Stimulated activated CD4-positive, alpha-beta T cell treated with anti-CD3 and anti-CD28 coated beads, Interleukin-15, amount 100 ng/mL, for 24 hours (primary cell): ENCODE measurements at regions not wholly inside any gene's neighbourhood (a gene's known extent, or its start where the extent isn't known, plus 50 kb on each side); places are given as distances from the start of the nearest gene placed in this dataset.
"Not testable (repeated sequence)": the region's sequence is repeated elsewhere in the genome, so short reads cannot be mapped to it uniquely, and the experiment has no call there.

ENCODE experiments used
- DNase-seq: peaks from one replicate; pipeline ENCODE4 v3.0.0-alpha.2; 2020

DNA sequence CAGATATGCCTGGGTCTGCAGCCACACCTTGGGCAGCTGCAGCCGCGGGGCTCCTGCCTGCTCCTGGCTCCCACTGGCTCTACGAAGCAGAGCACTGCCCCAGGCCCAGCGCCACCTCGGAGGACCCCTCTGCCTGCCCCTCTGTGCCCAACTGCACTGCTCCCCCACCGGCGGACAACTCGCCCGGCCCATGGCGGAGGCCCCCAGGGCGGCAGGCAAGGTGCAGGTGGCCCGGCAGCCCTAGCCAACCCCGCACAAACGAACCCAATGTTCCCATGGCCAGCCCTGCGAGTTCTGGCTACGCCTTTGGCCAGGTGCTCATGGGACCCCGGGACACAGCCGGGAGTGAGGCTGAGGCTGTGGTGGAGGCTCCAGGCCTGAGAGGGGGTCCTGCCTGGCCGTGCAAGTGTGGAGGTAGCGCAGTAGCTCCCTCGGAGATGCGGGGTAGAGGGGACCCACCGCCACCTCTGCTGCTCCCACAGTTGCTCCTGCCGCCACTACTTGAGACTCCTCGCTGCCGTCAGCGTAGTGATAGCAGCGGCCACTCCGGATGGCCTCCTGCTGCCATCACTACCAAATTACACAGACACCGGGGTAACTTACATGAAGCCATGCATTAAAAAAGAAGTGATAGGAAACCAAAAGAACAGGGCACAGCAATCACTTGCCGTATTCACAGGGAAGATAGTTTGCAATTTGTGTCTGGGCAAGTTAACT lies 97.3 kb upstream of the SP4 start:
- DNase-seq: no peak

DNA sequence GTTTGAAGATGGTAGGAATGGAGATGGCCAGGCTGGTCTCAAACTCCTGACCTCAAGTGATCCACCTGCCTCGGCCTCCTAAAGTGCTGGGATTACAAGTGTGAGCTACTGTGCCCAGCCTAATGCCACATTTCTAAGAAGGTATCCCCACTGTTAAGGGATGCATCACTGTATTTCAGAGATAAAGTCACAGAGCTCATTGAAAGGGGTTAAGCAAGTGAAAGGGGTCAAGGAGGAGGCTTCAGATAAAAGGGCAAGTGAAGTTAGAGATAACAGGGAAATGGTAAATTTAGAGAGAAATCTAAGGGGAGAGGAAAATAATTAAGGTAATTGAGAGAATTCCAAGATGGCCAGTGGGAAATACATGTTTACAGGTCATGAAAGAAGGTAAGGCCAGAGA lies 93.0 kb upstream of the SP4 start:
- no peak for DNase-seq

DNA sequence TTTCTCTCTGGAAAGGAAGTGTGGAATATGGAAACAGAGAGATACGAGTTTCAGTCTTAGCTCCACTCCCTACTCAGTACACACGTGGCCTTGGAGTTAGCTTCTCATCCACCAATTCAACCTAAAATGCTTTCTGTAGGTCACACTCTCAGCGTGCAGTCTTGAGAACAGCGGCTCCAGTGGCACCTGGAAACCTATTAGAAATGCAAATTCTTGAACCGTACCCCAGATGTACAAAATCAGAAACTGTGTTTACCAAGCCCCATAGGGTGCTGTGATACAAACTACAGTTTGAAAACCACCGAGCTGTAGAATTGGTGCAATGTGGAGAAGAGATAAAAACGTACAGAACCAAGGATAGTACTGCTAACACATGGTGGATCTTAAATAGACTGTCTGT lies 91.1 kb upstream of the SP4 start:
- DNase-seq: no peak

DNA sequence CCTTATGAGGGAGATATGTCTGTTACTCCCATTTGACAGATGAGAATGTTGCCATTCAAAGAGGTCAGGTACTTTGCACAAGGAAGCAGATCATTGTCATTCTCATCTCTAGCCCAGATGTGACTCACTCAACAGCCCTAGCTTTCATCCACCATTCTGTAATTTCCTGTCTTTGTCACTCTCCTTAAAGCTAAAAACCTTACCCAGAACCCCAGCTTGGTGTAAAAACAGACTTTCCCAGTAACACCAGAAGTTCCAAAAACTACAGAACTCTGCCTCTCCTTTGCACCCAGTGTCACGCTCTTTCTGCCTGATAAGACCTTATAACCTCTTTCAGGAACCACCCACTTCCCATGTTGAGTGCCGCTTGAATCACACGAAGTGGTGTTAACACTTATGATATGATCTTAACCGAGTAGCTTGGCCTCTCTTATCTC lies 89.1 kb upstream of the SP4 start:
- DNase-seq: peak; percentile 72

DNA sequence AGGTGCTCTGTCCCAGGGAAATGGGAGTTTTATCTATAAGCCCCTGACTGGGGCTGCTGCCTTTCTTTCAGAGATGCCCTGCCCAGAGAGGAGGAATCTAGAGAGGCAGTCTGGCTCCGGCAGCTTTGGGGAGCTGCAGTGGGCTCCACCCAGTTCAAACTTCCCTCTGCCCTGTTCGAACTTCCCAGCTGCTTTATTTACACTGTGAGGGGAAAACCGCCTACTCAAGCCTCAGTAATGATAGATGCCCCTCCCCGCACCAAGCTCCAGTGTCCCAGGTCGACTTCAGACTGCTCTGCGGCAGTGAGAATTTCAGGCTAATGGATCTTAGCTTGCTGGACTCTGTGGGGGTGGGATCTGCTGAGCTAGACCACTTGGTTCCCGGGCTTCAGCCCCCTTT lies 83.0 kb upstream of the SP4 start:
- DNase-seq: not testable (repeated sequence)

DNA sequence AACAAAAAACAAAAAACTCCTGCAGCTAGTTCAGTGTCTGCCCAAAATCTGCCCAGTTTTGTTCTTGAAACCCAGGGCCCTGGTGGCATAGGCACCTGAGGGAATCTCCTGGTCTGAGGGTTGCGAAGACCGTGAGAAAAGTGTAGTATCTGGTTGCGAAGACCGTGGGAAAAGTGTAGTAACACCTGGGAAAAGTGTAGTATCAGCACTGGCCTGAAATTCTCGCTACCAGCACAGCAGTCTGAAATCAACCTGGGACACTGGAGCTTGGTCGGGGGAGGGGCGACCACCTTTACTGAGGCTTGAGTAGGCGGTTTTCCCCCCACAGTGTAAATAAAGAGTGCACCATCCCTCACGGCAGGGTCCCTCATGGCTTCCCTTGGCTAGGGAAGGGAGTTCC lies 82.5 kb upstream of the SP4 start:
- DNase-seq: no peak

DNA sequence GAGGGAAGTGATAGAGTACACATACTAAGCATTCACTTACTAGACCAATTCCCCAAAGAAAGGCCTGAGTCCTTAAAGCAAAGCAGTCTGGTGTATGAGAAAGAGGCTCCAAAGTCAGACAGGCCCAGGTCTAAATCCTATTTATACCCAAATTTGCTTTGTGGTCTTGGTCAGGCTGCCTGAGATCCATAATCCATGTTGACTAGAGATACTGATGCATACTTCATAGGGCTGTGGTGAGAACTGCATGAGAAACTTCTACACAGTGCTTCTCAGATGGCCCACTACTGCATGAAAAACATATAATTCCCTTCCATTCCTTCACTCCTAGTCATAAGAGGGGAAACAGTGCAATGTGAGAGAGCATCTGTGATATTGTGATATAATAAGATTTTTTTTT lies 81.6 kb upstream of the SP4 start:
- no peak for DNase-seq

DNA sequence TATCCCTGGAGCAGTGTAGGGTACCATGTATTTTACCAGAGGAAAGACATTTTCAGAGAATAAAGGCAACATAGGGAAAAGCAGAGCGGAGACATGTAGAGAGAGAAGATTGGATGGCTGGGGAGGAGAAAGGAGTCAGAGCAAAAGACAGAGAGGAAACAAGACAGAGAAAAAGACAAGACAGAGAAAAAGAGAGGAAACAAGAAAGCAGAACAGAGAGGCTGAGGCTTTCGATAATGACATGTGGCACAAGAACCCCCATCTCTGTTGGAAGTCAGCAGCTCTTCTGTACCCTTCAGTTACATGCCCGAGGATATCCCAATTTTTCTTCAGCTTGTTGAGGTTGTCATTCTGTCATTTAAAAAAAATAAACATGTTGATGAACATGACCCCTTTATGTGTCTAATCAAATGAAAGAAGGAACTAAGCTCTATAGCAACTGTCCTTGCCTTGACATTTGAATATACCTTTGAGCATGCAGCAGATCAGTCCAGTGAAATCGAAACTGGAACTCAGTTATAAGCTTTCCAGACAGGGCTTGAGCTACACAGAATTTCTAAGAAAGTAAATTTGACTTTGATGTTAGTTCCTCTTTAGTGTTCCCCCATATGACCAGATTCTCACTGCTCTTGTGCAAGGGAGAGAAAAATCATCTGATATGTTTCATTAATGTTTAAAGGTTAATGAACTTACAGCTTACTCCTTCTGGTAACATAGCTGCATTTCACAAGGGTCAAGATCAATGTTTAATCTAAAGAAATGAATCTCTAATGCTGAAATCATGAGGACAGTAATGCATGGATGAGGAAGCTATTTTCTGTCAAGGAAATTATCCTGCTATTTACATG lies 75.1 kb upstream of the SP4 start:
- DNase-seq: no peak

DNA sequence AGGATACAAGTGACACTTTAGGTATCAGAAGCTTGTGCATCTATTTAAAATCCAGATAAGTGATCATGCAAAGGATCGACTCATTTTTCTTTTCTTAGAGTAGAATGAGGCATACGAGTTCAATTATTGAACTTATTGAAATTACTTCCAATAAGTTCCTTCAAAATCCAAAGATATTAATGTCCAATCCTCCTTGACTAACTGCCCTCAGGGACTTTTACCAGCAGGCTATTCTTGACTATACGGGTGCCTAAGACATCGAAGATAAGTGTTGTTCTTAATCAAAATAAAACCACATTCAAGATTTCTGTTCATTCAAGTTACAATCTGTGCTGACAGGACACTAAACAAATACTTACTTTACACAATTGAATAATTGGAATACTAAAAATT lies 74.5 kb upstream of the SP4 start:
- no peak for DNase-seq

DNA sequence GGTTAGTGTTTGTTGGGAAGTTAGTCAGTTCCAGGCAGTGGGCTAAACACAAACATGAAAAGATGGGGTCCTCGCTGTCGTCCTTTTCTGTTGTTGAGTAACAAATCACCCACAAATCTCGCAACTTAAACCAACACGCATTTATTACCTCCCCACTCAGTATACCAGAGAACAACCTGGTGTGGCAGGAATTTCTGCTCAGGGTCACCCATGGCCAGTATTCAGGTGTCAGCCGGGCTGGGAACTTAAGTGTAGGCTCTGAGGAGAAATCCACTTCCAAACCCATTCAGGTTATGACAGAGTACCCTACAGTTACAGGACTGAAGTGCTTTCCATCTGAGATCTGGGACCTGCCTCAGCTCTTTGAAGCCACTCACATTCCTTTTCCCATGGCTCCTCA lies 73.6 kb upstream of the SP4 start:
- no peak for DNase-seq

DNA sequence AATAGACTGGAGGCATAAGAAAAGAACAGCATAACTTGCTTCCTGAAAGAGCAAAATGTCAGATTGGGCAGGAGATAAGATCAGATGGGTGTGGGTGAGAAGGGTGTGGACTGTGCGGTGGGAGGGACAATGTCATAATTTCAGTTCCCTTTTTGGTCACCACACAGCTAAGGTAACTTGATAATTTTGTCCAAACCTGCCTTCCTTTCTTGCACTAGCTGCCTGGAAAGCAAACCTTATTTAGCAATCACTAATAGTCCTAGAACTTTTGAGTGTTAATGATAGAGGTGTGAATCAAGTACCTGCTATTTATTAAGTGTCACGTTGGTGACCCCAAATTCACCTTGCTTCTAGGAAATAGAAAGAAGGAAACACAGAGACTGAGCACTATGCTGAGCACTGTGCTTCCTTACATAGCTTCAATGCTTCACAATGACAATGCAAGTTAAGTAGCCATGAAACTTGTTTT lies 72.4 kb upstream of the SP4 start:
- DNase-seq: peak; percentile 64

DNA sequence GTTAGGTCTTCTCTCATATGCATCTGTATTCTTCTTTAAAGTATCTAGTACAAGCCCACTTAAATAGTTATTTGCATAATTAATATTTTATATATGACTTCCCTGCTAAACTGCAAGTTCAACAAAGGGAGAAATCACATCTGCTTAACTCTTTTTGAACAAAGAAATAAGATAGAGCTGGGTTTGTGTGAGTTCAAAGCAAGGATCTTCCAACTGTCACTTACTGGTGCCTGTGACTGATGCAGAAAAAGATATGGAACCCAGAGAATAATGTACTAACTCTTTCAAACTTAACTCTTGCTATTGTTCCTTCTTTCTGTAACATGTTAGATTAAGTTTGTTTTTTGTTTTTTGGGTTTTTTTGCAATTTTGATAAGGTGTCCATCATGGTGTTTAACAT lies 71.3 kb upstream of the SP4 start:
- no peak for DNase-seq

DNA sequence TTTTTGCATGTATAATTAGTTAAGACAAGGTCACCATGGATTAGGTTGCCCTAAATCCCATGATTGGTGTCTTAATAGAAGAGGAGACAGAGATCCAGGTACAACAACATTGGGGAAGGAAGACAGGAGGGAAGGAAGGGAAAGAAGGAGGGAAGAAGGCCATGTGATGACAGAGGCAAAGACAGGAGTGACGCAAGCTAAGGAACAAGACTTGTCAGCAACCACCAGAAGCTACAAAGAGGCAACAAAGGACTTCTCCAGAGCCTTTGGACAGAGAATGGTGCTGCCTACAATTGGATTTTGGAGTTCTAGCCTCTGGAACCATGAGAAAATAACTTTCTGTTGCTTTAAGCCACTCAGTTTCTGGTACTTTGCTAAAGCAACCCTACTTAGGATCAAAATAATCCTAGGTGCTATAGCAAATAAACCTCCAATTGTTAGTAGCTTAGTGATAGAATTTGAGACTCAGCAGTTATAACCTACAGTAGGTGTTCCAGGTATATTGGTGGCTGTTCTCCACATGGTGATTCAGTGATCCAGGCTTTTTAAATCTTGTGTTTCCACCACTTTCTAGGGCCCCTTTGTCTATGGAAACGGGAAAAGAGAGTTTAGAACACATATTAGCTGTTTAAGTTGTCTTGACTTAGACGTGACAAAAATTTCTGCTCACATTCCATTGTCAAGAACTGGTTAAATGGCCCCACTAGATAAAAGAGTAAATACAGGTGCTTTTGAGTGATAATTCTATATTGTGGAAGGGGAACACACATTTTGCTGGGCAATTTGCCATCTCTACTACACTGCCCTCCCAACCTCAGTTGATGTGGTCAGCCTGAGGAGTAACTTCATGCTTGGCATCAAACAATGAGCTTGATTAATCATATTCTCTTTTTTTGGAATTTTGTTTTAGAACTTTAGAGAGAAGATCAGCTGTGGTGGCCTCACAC lies 70.5 kb upstream of the SP4 start:
- no peak for DNase-seq

DNA sequence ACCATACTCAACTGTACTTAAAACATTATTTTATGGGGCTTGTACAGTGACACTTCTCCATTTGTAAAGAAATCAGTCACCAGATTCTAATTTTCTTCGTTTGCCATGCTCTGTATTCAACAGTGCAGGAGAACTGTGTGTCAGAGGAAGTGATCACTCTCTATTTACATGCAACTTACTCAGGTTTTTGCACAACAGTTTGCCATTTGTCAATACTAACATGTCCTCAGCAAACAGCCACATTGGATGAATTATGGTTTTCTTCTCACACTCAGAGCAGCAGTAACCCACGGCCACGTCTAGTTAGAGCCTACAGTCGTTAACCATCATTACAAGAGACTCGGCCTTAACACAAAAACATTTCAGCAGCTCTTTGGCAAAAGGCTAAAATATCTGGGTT lies 69.2 kb upstream of the SP4 start:
- DNase-seq: no peak

DNA sequence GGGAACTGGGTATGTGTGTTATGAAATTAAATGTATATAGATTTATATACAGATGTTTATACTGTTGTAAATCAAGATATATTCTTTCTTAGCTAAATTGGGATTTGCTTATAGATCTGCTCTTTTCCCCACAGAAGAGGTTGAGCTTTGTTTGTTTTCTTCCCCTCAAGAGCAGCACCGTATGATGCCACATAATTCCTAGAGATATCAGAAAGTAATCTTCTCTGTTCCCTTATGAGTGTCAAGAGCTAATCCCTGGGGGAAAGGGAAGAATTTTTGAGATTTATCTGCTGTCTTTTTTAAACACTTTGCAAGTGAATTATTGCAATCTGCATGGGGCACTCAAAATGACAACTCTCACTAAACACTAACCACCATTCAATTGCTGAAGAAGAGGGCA lies 68.7 kb upstream of the SP4 start:
- DNase-seq: no peak

DNA sequence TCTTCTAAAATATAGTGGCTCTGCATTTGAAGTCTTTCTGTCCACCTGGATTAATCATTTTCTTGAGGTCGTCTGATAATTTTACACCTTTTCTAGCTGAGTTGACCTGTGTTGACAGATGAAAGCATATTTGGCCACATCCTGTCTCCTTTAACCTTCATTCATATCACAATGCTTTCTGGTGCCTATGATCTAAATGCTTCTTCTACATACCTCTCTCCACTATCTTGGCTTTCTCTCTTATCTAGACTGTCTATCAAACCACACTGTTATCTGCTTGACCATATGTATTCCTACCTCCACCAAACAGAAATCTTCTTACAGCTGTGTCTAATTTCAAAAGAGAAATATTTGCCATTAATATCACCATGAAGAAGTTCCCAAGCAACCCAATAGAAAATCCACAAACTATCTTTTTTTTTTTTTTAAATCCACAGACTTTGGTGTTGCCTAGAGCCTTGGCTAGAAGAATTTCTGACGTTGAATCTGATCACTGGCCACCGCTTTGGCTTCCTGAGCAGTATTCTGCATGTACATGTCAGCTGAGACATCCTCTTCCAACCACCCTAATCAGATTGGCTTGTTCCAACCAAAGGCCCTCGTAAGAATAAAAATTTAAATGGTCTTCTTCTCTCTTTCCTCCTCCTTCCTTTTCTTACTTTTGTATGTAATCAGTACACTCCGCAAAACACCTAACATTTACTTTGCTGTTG lies 66.3 kb upstream of the SP4 start:
- DNase-seq: no peak

DNA sequence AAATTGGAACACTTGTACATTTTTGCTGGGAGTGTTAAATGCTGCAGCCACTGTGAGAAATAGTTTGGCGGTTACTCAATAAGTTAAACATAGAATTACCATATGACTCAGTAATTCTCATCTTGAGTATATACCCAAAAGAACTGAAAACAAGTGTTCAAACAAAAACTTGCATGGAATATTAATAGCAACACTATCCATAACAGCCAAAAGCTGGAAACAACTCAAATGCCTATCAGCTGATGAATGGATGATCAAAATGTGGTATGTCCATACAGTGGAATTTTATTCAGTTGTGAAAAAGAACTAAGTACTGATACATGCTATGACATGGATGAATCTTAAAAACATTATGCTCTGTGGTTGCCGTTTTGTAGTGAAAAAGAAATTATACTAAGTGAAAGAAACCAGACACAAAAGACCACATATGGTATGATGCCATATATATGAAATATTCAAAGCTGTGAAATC lies 63.0 kb upstream of the SP4 start:
- no peak for DNase-seq

DNA sequence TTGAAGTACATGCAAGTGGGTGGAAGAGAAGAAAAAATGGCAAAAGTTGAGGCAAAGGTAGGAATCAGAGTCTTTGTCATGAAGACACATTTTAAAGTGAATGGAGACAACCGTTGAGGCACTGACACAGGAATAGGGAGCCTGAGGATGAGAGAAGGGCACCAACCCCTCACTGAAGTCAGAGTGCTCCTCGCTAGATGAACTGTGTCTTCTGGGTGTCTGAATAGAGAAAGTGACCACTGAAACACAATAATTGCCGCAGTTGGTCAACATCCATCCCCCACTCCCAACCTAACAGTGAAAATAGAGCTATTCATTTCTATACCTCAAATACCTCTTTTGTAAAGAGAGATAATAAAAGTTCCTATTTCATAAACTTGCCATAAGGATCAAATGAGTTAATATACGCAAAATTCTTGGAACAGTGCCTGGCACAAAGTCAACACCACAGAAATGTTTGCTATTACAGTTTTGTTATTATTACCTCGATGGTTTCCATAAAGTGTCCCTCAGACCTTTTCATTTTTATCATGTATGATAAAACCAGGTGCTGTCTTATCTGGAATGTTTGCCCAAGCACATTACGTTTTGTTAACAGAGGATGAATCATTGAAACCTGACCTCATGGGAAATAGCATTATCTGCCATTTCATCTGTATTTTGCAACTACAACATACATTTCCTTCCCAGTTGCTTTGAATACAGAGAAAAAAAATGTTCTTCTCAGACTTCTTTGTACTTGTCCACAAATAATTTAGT lies 61.8 kb upstream of the SP4 start:
- no peak for DNase-seq

DNA sequence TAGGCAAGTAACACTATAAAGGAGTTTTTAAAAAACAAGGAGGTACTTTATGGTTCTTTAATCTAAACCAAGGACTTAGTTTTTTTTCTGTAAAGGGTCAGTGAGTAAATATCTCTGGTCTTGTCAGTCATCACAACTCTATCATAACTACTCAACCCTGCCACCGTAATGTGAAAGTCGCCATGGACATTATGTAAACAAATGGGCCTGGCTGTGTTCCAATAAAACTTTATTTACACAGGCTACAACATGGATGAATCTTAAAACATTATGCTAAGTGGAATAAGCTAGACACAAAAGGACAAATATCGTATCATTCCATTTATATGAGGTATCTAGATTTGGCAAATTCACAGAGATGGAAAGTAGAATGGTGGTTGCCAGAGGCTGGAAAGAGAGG lies 60.8 kb upstream of the SP4 start:
- no peak for DNase-seq

DNA sequence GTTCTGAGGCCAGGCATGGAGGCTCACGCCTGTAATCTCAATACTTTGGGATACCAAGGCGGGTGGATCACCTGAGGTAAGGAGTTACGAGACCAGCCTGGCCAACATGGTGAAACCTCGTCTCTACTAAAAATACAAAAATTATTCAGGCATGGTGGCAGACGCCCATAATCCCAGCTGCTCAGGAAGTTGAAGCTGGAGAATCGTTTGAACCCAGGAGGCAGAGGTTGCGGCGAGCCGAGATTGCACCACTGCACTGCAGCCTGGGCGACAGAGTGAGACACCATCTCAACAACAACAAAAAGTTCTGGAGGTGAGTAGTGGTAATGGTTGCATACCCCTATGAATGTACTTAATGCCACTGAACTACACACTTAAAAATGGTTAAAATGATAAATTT lies 60.3 kb upstream of the SP4 start:
- no peak for DNase-seq

DNA sequence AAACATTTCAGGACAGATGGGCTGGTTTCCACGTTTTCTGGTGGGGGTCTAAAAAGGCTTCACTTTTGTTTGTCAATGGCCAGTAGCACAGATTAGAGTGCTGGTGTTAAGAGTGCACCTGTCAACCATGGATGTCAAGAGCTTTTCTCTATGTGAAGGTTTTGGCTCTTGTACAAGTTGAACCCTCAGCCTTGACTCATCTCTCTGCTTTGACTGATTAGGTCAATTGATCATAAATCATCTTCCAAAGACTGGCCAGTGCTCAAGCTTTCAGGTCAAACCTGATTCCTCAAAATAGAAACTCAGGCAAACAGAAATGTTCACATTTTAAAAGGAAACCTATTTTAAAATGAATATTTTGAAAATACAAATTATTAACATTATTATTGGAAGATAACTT lies 59.6 kb upstream of the SP4 start:
- DNase-seq: no peak
